ENCODE measurements at regions not wholly inside any gene's neighbourhood (a gene's known extent, or its start where the extent isn't known, plus 50 kb on each side); places are given as distances from the start of the nearest gene placed in this dataset.

DNA sequence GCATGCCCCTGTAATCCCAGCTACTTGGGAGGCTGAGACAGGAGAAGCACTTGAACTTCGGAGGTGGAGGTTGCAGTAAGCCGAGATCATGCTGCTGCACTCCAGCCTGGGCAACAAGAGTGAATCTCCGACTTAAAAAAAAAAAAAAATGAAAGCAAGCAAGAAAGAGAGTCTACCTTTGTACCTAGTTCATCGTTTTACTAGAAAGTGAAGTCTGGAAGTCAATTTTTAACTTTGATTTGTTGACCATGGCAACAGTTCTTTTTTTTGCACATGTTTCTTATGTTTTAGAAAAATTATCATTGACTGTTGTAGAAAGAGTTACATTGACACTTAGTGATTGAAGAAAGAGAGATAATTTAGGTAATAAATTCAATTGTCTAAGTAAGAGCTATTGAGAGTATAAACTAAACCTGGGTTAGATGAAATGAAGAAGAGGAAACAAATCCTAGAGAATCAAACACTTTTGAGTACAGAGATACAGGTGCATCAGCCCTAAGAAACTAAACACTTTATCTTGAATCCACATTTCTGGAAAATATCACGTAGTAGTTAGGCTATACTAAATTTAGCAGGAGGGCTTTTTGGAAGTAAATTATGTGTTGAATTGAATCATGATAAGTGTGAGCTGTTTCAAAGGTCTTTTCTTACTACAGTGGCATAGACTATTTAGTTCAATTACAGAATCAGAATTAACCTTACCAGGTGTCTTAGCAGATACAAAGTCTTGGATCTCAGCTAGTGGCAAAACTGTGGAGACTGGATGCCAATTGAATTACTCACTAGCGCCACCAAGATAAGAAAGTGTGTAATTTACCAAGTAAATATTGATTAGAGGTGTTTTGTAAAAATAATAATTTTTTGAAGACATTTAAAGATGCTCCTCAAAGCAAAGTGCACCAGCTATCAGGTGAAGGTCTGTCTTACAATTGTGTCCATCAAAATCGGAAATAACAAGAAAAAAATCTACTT lies 303.4 kb upstream of the NRXN1 start:
- H3K27me3 ChIP-seq (replicated peaks; ENCODE audit: insufficient read depth), result no peaks in the 10 kb centered on the region

DNA sequence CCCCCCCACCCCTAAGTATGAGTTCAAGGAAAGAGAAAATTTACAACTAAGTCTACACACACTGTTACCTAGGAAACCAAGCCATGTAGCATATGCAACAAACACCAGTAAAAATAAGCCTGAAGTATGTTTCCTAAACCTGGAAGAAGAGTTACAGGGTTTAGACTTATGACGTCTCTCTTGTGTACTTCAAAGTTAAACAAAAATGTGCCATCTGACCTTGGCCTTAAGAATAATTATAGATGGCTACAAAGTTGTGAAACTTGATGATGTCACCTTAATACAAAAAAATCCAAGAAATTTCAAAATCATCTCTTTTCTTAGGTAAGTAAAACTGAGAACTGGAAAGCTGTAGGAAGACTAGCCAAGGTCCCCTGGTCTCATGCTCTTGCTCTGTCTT lies 297.6 kb upstream of the NRXN1 start:
- Histone ChIP-seq H3K4me1 (ENCODE audit: control insufficient read depth in 1 of 2, low read depth in 2 of 2) (no peaks in the 10 kb centered on the region), H3K4me3 (no peak overlapping the region), H3K27me3 (replicated peaks; ENCODE audit: insufficient read depth) (no peaks in the 10 kb centered on the region), H3K36me3 (no peaks in the 10 kb centered on the region), H3K9me3 (no peaks in the 10 kb centered on the region), H3K27ac (no peak overlapping the region)
- DNase-seq (ENCODE audit: low spot score), result no peak
- TF ChIP-seq, protein P1, sequence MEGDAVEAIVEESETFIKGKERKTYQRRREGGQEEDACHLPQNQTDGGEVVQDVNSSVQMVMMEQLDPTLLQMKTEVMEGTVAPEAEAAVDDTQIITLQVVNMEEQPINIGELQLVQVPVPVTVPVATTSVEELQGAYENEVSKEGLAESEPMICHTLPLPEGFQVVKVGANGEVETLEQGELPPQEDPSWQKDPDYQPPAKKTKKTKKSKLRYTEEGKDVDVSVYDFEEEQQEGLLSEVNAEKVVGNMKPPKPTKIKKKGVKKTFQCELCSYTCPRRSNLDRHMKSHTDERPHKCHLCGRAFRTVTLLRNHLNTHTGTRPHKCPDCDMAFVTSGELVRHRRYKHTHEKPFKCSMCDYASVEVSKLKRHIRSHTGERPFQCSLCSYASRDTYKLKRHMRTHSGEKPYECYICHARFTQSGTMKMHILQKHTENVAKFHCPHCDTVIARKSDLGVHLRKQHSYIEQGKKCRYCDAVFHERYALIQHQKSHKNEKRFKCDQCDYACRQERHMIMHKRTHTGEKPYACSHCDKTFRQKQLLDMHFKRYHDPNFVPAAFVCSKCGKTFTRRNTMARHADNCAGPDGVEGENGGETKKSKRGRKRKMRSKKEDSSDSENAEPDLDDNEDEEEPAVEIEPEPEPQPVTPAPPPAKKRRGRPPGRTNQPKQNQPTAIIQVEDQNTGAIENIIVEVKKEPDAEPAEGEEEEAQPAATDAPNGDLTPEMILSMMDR (IDR thresholded peaks at IDR 0.05), result no peak
- no peak for ATAC-seq (ENCODE audit: insufficient number of reproducible peaks, low FRiP score, low read depth)

More for the DNA sequence above, 303.4 kb upstream of the NRXN1 start:
- H3K4me1 ChIP-seq (ENCODE audit: control insufficient read depth in 1 of 2, low read depth in 2 of 2), result no peaks in the 10 kb centered on the region
- no peak for DNase-seq (ENCODE audit: low spot score)
- H3K27ac ChIP-seq, result no peak overlapping the region
- no peak overlapping the region for H3K4me3 ChIP-seq
- H3K9me3 ChIP-seq, result no peaks in the 10 kb centered on the region
- TF ChIP-seq, protein P1 (IDR thresholded peaks at IDR 0.05), result no peak
- H3K36me3 ChIP-seq, result no peaks in the 10 kb centered on the region
- ATAC-seq (ENCODE audit: insufficient number of reproducible peaks, low FRiP score, low read depth), result no peak

DNA sequence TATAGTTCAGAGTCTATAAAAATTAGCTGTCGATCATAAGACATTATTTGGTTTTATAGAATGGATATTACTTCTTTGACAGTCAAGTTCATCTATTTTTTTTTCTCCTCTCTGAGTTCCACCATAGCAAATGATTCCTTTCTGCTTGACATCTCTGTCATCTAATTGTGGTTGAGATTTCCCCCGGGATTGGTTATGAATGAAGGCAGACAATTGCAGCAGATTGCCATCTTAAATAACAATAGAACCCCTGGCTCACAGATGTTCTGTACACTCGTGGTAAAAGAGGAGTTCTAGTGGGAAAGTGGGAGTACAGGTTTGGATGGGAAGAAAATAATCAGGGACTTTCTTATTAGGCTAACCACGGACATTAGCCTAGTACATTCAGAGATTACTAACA lies 292.1 kb upstream of the NRXN1 start:
- no peak for ATAC-seq (ENCODE audit: insufficient number of reproducible peaks, low FRiP score, low read depth)
- H3K9me3 ChIP-seq, result no peaks in the 10 kb centered on the region
- no peak for DNase-seq (ENCODE audit: low spot score)
- no peaks in the 10 kb centered on the region for H3K27me3 ChIP-seq (replicated peaks; ENCODE audit: insufficient read depth)
- H3K27ac ChIP-seq, result no peak overlapping the region
- H3K36me3 ChIP-seq, result no peaks in the 10 kb centered on the region
- no peak overlapping the region for H3K4me3 ChIP-seq
- TF ChIP-seq, protein P1 (IDR thresholded peaks at IDR 0.05), result no peak
- H3K4me1 ChIP-seq (ENCODE audit: control insufficient read depth in 1 of 2, low read depth in 2 of 2), result no peaks in the 10 kb centered on the region

DNA sequence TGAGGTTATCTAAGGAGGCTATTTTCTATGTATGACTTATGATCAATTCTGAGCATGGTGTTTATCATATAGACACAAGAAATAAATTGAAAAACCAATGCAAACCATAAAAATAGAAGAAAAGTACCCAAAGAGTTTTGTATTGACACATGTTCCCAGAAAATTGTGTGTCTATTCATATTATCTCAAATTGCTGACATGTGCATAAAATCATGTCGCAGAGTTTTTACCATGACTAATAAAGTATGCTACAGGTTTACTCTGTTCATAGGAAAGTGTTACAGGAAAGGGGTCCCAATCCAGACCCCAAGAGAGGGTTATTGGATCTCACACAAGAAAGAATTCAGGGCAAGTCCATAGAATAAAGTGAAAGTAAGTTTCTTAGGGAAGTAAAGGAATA lies 290.7 kb upstream of the NRXN1 start:
- DNase-seq (ENCODE audit: low spot score), result no peak
- Histone ChIP-seq H3K36me3 (no peaks in the 10 kb centered on the region), H3K27ac (no peak overlapping the region), H3K4me1 (ENCODE audit: control insufficient read depth in 1 of 2, low read depth in 2 of 2) (no peaks in the 10 kb centered on the region), H3K4me3 (no peak overlapping the region), H3K9me3 (no peaks in the 10 kb centered on the region), H3K27me3 (replicated peaks; ENCODE audit: insufficient read depth) (no peaks in the 10 kb centered on the region)
- ATAC-seq (ENCODE audit: insufficient number of reproducible peaks, low FRiP score, low read depth), result no peak
- TF ChIP-seq, protein P1 (IDR thresholded peaks at IDR 0.05), result no peak

DNA sequence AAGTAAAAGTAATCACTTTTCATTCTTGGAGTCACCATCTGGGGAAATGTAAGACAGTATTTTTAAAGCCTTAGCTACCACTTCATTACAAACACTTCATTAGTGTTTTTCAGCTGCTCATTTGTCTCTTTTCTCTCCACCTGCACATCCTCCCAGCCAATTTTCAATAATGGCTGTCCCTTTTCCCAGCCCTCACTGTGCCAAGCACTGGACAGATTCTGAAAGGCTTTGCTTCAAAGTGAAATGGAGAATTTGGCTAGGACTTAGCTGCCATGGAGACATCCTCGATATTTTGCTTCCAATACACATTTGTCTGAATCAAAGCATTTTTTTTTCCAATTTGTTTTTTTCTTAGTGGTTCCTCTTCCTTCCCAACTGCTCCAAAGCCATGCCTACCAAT lies 272.4 kb upstream of the NRXN1 start:
- no peaks in the 10 kb centered on the region for H3K27me3 ChIP-seq (replicated peaks; ENCODE audit: insufficient read depth)
- H3K9me3 ChIP-seq, result no peaks in the 10 kb centered on the region
- H3K27ac ChIP-seq, result no peak overlapping the region
- TF ChIP-seq, protein P1 (IDR thresholded peaks at IDR 0.05), result no peak
- H3K36me3 ChIP-seq, result no peaks in the 10 kb centered on the region
- H3K4me3 ChIP-seq, result no peak overlapping the region
- H3K4me1 ChIP-seq (ENCODE audit: control insufficient read depth in 1 of 2, low read depth in 2 of 2), result no peaks in the 10 kb centered on the region
- ATAC-seq (ENCODE audit: insufficient number of reproducible peaks, low FRiP score, low read depth) (no peak), DNase-seq (ENCODE audit: low spot score) (no peak)

Measured in thoracic aorta (tissue), 2 donors.